Gastrocnemius medialis (tissue), 4 donors: ENCODE measurements at regions not wholly inside any gene's neighbourhood (a gene's known extent, or its start where the extent isn't known, plus 50 kb on each side); places are given as distances from the start of the nearest gene placed in this dataset.

Experiments used
- CTCF ChIP-seq, 5 experiments: fragments of 450-650 bp in 3 of 5; fragments of 200-600 bp in 2 of 5; sonication (generic) in 2 of 5; IDR thresholded peaks in 4 of 5; conservative IDR thresholded peaks in 1 of 5; 1 replicate in 4 of 5; 2 replicates in 1 of 5; pipeline ENCODE4 v1.5.1; 2016 to 2019; ENCODE audit warnings: antibody characterized with exemption in 5 of 5, mild to moderate bottlenecking in 3 of 5, moderate library complexity in 3 of 5
- POLR2A ChIP-seq, 2 donors: fragments of 450-650 bp; IDR thresholded peaks; one replicate each; pipeline ENCODE4 v1.6.1; 2017; ENCODE audit warnings: antibody characterized with exemption in 2 of 2, mild to moderate bottlenecking in 2 of 2, moderate library complexity in 2 of 2

GRCh38 chr12:77685901-77686300, 144.8 kb upstream of the NAV3 start:
- TF ChIP-seq CTCF (IDR thresholded peaks at IDR 0.05 in 4 of 5, conservative IDR thresholded peaks at IDR 0.05 in 1 of 5), result no peak
- TF ChIP-seq POLR2A (IDR thresholded peaks at IDR 0.05), result no peak
